Immature natural killer cell (primary cell): ENCODE measurements at regions not wholly inside any gene's neighbourhood (a gene's known extent, or its start where the extent isn't known, plus 50 kb on each side); places are given as distances from the start of the nearest gene placed in this dataset.
A peak's percentile ranks its signal among the peaks of the same experiment; 100 is the strongest.

ENCODE experiments used
- DNase-seq, 3 donors: peaks; one replicate each; pipeline ENCODE4 v3.0.0; 2022; ENCODE audit warnings: mixed read lengths in 1 of 3
- H3K27ac Mint-ChIP-seq, 6 donors: one replicate each; pipeline ENCODE4 v1.8.0; 2020; ENCODE audit warnings: mixed read lengths in 6 of 6, mild to moderate bottlenecking in 5 of 6, inconsistent platforms in 4 of 6, moderate library complexity in 3 of 6
- H3K27me3 Mint-ChIP-seq, 3 donors: one replicate each; pipeline ENCODE4 v1.8.0; 2020 to 2021; ENCODE audit warnings: low read depth in 3 of 3, mild to moderate bottlenecking in 3 of 3, mixed read lengths in 3 of 3, moderate library complexity in 3 of 3, inconsistent platforms in 1 of 3
- H3K36me3 Mint-ChIP-seq, 3 donors: one replicate each; pipeline ENCODE4 v1.8.0; 2020; ENCODE audit warnings: mixed read lengths in 3 of 3, inconsistent platforms in 2 of 3, mild to moderate bottlenecking in 2 of 3
- H3K4me1 Mint-ChIP-seq, 2 donors: one replicate each; pipeline ENCODE4 v1.8.0; 2020; ENCODE audit warnings: inconsistent platforms in 2 of 2, mild to moderate bottlenecking in 2 of 2, mixed read lengths in 2 of 2, moderate library complexity in 1 of 2
- H3K4me3 Mint-ChIP-seq, 5 donors: one replicate each; pipeline ENCODE4 v1.8.0; 2020; ENCODE audit warnings: mild to moderate bottlenecking in 5 of 5, mixed read lengths in 5 of 5, inconsistent platforms in 3 of 5, moderate library complexity in 3 of 5
- H3K9me3 Mint-ChIP-seq, 6 donors: one replicate each; pipeline ENCODE4 v1.8.0; 2020; ENCODE audit warnings: mild to moderate bottlenecking in 6 of 6, mixed read lengths in 6 of 6, inconsistent platforms in 4 of 6, moderate library complexity in 3 of 6

GRCh38 chr3:14288177-14288788 lies 109.7 kb downstream of the LSM3 start:
- Mint-ChIP-seq H3K4me3 (no peak overlapping the region), H3K9me3 (no peaks in the 10 kb centered on the region), H3K36me3 (no peaks in the 10 kb centered on the region), H3K4me1 (no peaks in the 10 kb centered on the region), H3K27me3 (peaks cover 0 to 7% (median 6%) of the 10 kb centered on the region in 3 donors), H3K27ac (peak overlapping the region in 1 of 6 donors; percentile 1)
- DNase-seq: no peak

- no peak for DNase-seq
- no peaks in the 10 kb centered on the region for H3K9me3 Mint-ChIP-seq
- no peak overlapping the region for H3K4me3 Mint-ChIP-seq
- H3K27me3 Mint-ChIP-seq: peaks cover 0 to 7% (median 6%) of the 10 kb centered on the region in 3 donors
- no peaks in the 10 kb centered on the region for H3K4me1 Mint-ChIP-seq
- no peaks in the 10 kb centered on the region for H3K36me3 Mint-ChIP-seq
- H3K27ac Mint-ChIP-seq: no peak overlapping the region
Observed at GRCh38 chr3:14288833-14289451, 110.3 kb downstream of the LSM3 start.

GRCh38 chr3:14289590-14290461 lies 111.2 kb downstream of the LSM3 start:
- Mint-ChIP-seq H3K4me1 (peaks cover 2 to 6% of the 10 kb centered on the region in 2 donors), H3K9me3 (no peaks in the 10 kb centered on the region), H3K4me3 (no peak overlapping the region), H3K36me3 (no peaks in the 10 kb centered on the region), H3K27me3 (peaks cover 0 to 7% (median 6%) of the 10 kb centered on the region in 3 donors), H3K27ac (no peak overlapping the region)
- no peak for DNase-seq

GRCh38 chr3:14290631-14291385 lies 111.6 kb upstream of the SLC6A6 start:
- no peak overlapping the region for H3K27ac Mint-ChIP-seq
- no peaks in the 10 kb centered on the region for H3K36me3 Mint-ChIP-seq
- H3K9me3 Mint-ChIP-seq: no peaks in the 10 kb centered on the region
- H3K27me3 Mint-ChIP-seq: peaks cover 0 to 7% (median 6%) of the 10 kb centered on the region in 3 donors
- H3K4me3 Mint-ChIP-seq: no peak overlapping the region
- DNase-seq: no peak
- peaks cover 2 to 6% of the 10 kb centered on the region in 2 donors for H3K4me1 Mint-ChIP-seq

GRCh38 chr3:14295037-14295436 lies 107.4 kb upstream of the SLC6A6 start:
- Mint-ChIP-seq H3K9me3 (no peaks in the 10 kb centered on the region), H3K27ac (no peak overlapping the region), H3K4me3 (no peak overlapping the region), H3K36me3 (no peaks in the 10 kb centered on the region), H3K27me3 (peaks cover 0 to 6% (median 5%) of the 10 kb centered on the region in 3 donors), H3K4me1 (peaks cover 5 to 13% of the 10 kb centered on the region in 2 donors)
- no peak for DNase-seq

GRCh38 chr3:14295801-14296200 lies 106.6 kb upstream of the SLC6A6 start:
- DNase-seq: no peak
- Mint-ChIP-seq H3K4me3 (no peak overlapping the region), H3K9me3 (no peaks in the 10 kb centered on the region), H3K36me3 (no peaks in the 10 kb centered on the region), H3K4me1 (peaks cover 5 to 13% of the 10 kb centered on the region in 2 donors), H3K27me3 (peaks cover 0 to 4% (median 3%) of the 10 kb centered on the region in 3 donors), H3K27ac (no peak overlapping the region)

GRCh38 chr3:14297305-14297704 lies 105.1 kb upstream of the SLC6A6 start:
- DNase-seq: no peak
- Mint-ChIP-seq H3K27me3 (peaks cover 0 to 5% (median 0%) of the 10 kb centered on the region in 3 donors), H3K4me1 (peaks cover 5 to 14% of the 10 kb centered on the region in 2 donors)

GRCh38 chr3:14297784-14298236 lies 104.6 kb upstream of the SLC6A6 start:
- DNase-seq: no peak
- H3K27me3 Mint-ChIP-seq: peaks cover 0 to 4% (median 0%) of the 10 kb centered on the region in 3 donors
- H3K36me3 Mint-ChIP-seq: no peaks in the 10 kb centered on the region
- H3K4me3 Mint-ChIP-seq: no peak overlapping the region
- peaks cover 10 to 19% of the 10 kb centered on the region in 2 donors for H3K4me1 Mint-ChIP-seq
- no peak overlapping the region for H3K27ac Mint-ChIP-seq
- H3K9me3 Mint-ChIP-seq: no peaks in the 10 kb centered on the region

More at GRCh38 chr3:14297305-14297704, 105.1 kb upstream of the SLC6A6 start:
- Mint-ChIP-seq H3K27ac (no peak overlapping the region), H3K4me3 (no peak overlapping the region), H3K9me3 (no peaks in the 10 kb centered on the region), H3K36me3 (no peaks in the 10 kb centered on the region)

- peaks cover 17 to 25% of the 10 kb centered on the region in 2 donors for H3K4me1 Mint-ChIP-seq
- no peak overlapping the region for H3K27ac Mint-ChIP-seq
- H3K27me3 Mint-ChIP-seq: peaks cover 0 to 9% (median 2%) of the 10 kb centered on the region in 3 donors
- no peaks in the 10 kb centered on the region for H3K9me3 Mint-ChIP-seq
- H3K4me3 Mint-ChIP-seq: no peak overlapping the region
- no peak for DNase-seq
- no peaks in the 10 kb centered on the region for H3K36me3 Mint-ChIP-seq
Observed at GRCh38 chr3:14298442-14298841, 104.0 kb upstream of the SLC6A6 start.

GRCh38 chr3:14298991-14299555 lies 103.3 kb upstream of the SLC6A6 start:
- no peak overlapping the region for H3K27ac Mint-ChIP-seq
- H3K36me3 Mint-ChIP-seq: no peaks in the 10 kb centered on the region
- H3K9me3 Mint-ChIP-seq: no peaks in the 10 kb centered on the region
- H3K4me1 Mint-ChIP-seq: peaks cover 22 to 32% of the 10 kb centered on the region in 2 donors
- DNase-seq: no peak
- H3K4me3 Mint-ChIP-seq: peak overlapping the region in 1 of 5 donors; percentile 26
- H3K27me3 Mint-ChIP-seq: peaks cover 0 to 10% (median 2%) of the 10 kb centered on the region in 3 donors

- DNase-seq: no peak
- Mint-ChIP-seq H3K9me3 (no peaks in the 10 kb centered on the region), H3K36me3 (no peaks in the 10 kb centered on the region), H3K27ac (peak overlapping the region in 1 of 6 donors; percentile 1), H3K4me1 (peaks cover 25 to 30% of the 10 kb centered on the region in 2 donors), H3K4me3 (no peak overlapping the region), H3K27me3 (peaks cover 0 to 12% (median 2%) of the 10 kb centered on the region in 3 donors)
Observed at GRCh38 chr3:14299767-14300166, 102.6 kb upstream of the SLC6A6 start.

GRCh38 chr3:14300721-14301399 lies 101.5 kb upstream of the SLC6A6 start:
- H3K36me3 Mint-ChIP-seq: no peaks in the 10 kb centered on the region
- H3K27me3 Mint-ChIP-seq: peaks cover 0 to 12% (median 2%) of the 10 kb centered on the region in 3 donors
- no peak overlapping the region for H3K27ac Mint-ChIP-seq
- H3K4me1 Mint-ChIP-seq: peaks cover 25 to 30% of the 10 kb centered on the region in 2 donors
- no peak for DNase-seq
- no peaks in the 10 kb centered on the region for H3K9me3 Mint-ChIP-seq
- no peak overlapping the region for H3K4me3 Mint-ChIP-seq

- H3K4me3 Mint-ChIP-seq: no peak overlapping the region
- H3K4me1 Mint-ChIP-seq: peaks cover 25 to 30% of the 10 kb centered on the region in 2 donors
- no peaks in the 10 kb centered on the region for H3K36me3 Mint-ChIP-seq
- peaks cover 0 to 12% (median 2%) of the 10 kb centered on the region in 3 donors for H3K27me3 Mint-ChIP-seq
- DNase-seq: no peak
- no peaks in the 10 kb centered on the region for H3K9me3 Mint-ChIP-seq
- H3K27ac Mint-ChIP-seq: no peak overlapping the region
Observed at GRCh38 chr3:14301558-14301957, 100.8 kb upstream of the SLC6A6 start.
